Right renal pelvis (tissue), 4 donors: ENCODE measurements at regions not wholly inside any gene's neighbourhood (a gene's known extent, or its start where the extent isn't known, plus 50 kb on each side); places are given as distances from the start of the nearest gene placed in this dataset.

ENCODE experiments used
- DNase-seq, 4 donors: peaks; one replicate each; pipeline ENCODE4 v3.0.0-alpha.2; 2013; ENCODE audit warnings: low read depth in 4 of 4, low spot score in 3 of 4, missing footprints in 1 of 4

- DNase-seq, result no peak
These were observed 286.5 kb downstream of the SQOR start for GRCh38 chr15:45921376-45921775.

- no peak for DNase-seq
These were observed 287.1 kb downstream of the SQOR start for GRCh38 chr15:45921978-45922377.

GRCh38 chr15:45941367-45941766 lies 306.5 kb downstream of the SQOR start:
- no peak for DNase-seq

GRCh38 chr15:45943240-45943639 lies 308.4 kb downstream of the SQOR start:
- peak in 1 of 4 donors; percentile 8 for DNase-seq

GRCh38 chr15:45946111-45946510 lies 311.3 kb downstream of the SQOR start:
- no peak for DNase-seq

GRCh38 chr15:45948181-45948621 lies 313.4 kb downstream of the SQOR start:
- no peak for DNase-seq

GRCh38 chr15:45958924-45959323 lies 324.1 kb downstream of the SQOR start:
- no peak for DNase-seq

GRCh38 chr15:45962733-45963132 lies 327.9 kb downstream of the SQOR start:
- DNase-seq, result no peak

- no peak for DNase-seq
These were observed 335.7 kb downstream of the SQOR start for GRCh38 chr15:45970542-45970941.

GRCh38 chr15:45980366-45980765 lies 345.5 kb downstream of the SQOR start:
- DNase-seq, result no peak

GRCh38 chr15:45981625-45982024 lies 346.8 kb downstream of the SQOR start:
- no peak for DNase-seq

- DNase-seq, result no peak
These were observed 357.0 kb downstream of the SQOR start for GRCh38 chr15:45991863-45992262.

- DNase-seq, result no peak
These were observed 358.2 kb downstream of the SQOR start for GRCh38 chr15:45993072-45993471.

- DNase-seq, result no peak
These were observed 358.7 kb downstream of the SQOR start for GRCh38 chr15:45993508-45993907.

GRCh38 chr15:45995800-45996199 lies 361.0 kb downstream of the SQOR start:
- DNase-seq, result no peak

- no peak for DNase-seq
These were observed 379.7 kb downstream of the SQOR start for GRCh38 chr15:46014532-46014931.

- DNase-seq, result no peak
These were observed 399.9 kb downstream of the SQOR start for GRCh38 chr15:46034755-46035154.

- no peak for DNase-seq
These were observed 404.9 kb downstream of the SQOR start for GRCh38 chr15:46039703-46040102.

- no peak for DNase-seq
These were observed 407.1 kb downstream of the SQOR start for GRCh38 chr15:46041905-46042304.

GRCh38 chr15:46059921-46060594 lies 425.2 kb downstream of the SQOR start:
- peak; percentile 8 to 35 (median 20) for DNase-seq

GRCh38 chr15:46061002-46061401 lies 426.2 kb downstream of the SQOR start:
- no peak for DNase-seq

- no peak for DNase-seq
These were observed 442.4 kb downstream of the SQOR start for GRCh38 chr15:46077220-46077619.

- DNase-seq, result no peak
These were observed 444.2 kb downstream of the SQOR start for GRCh38 chr15:46079046-46079445.
